CD4-positive, alpha-beta T cell treated with Interleukin-21 for 1 hour (primary cell): ENCODE measurements at regions not wholly inside any gene's neighbourhood (a gene's known extent, or its start where the extent isn't known, plus 50 kb on each side); places are given as distances from the start of the nearest gene placed in this dataset.

Source experiments
- DNase-seq: peaks from one replicate; pipeline ENCODE4 v3.0.0-alpha.2; 2020

DNA sequence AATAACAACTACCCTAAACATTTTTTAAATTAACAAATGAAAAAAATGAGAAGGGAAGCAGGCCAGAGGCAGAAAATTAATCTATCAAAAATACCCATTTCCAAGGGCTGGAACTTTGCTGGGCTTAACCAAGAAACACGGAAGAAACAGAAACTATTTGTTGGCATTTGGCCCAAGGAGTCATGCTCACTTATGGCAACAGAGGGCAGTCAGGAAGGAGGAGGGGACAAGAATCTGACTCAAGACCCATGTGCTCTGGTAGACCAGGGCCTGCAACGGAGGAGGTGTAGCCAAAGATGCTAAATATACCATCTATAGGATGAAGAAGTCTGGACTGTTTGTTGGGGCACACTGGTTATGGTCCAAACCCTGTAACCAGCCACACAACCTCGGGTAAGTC, 496.7 kb downstream of the COG6 start:
- no peak for DNase-seq

DNA sequence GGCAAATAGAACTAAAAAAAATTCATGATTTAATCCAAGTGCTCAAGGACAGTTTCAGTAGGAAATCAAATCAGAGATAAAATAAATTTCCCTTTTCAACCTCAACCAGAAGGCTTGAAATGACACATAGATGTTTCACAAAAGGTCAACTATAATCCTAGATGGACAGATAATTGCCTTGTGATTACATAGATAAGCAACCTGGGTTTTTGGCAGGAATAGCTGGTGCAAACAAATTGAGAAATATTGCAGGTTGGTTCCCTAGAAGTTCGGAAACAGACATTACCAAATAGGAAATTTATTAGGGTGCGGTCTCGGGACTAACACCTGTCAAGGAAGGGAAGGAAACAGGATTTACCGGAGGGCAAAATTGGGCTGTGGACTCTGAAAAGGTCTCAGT, 497.5 kb downstream of the COG6 start:
- no peak for DNase-seq

DNA sequence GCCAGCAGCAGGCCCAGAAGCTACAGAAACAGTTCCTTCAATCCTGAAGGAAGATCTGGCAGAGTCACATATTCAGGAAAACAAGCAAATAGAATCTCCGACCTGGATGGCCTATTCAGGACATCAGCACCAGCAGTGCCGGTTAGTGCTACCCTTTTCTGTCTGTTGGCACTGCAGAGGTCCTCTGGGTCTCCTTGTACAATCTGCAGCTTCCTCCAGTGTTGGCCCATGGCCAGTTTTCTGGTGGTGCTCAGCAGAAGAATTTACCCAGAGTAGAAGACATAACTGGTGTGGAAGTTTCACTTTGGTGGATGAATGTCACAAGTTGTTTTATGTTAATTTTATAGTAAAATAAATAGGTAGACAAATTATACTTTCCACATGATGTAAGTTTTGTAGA, 498.1 kb downstream of the COG6 start:
- no peak for DNase-seq

DNA sequence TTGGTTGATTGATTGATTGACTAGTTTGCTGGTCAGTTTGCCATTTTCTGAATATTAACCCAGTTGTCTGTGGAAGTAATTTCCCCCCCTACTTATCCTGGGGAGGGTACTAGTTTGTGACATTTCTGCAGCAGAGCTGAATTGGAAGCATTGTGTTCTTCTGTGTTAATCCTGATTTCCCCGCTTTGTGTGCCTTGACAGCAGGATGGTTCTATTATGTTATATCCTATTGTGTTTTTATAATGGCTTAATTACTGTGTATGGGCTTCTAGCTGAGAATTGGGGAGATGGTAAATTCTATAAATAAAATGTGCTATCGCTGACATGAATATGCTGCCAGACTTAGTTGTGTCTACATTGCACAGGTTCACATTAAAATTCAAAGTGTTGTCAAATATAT, 499.7 kb downstream of the COG6 start:
- no peak for DNase-seq

- DNase-seq = no peak
Observed at GRCh38 chr13:40158218-40158617, 502.8 kb downstream of the COG6 start.

GRCh38 chr13:40158757-40159156, 503.3 kb downstream of the COG6 start:
- DNase-seq = no peak

DNA sequence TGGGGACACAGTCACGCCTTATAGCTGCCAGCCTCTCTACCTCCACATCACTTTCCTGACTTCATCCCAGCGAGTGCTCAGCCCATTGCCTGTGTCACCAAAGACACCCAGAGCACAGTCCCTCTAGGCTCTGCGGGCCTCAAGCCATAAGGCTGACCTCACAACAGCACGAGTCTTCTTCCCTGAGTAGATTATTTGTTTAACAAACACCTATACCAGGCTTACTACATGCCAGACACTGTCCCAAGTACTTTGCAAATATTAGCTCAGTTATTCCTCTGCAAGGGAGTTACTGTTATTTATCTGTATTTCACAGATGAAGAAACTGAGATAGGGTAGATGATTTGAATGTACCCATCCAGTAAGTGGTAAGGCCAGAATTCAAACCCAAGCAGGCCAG, 504.3 kb downstream of the COG6 start:
- no peak for DNase-seq

GRCh38 chr13:40160618-40161350, 505.3 kb downstream of the COG6 start:
- no peak for DNase-seq

GRCh38 chr13:40161351-40161810, 505.1 kb downstream of the FOXO1 start:
- no peak for DNase-seq

GRCh38 chr13:40161931-40162330, 504.5 kb downstream of the FOXO1 start:
- DNase-seq = no peak

GRCh38 chr13:40163066-40164000, 503.1 kb downstream of the FOXO1 start:
- no peak for DNase-seq

GRCh38 chr13:40164133-40164532, 502.3 kb downstream of the FOXO1 start:
- DNase-seq = no peak

DNA sequence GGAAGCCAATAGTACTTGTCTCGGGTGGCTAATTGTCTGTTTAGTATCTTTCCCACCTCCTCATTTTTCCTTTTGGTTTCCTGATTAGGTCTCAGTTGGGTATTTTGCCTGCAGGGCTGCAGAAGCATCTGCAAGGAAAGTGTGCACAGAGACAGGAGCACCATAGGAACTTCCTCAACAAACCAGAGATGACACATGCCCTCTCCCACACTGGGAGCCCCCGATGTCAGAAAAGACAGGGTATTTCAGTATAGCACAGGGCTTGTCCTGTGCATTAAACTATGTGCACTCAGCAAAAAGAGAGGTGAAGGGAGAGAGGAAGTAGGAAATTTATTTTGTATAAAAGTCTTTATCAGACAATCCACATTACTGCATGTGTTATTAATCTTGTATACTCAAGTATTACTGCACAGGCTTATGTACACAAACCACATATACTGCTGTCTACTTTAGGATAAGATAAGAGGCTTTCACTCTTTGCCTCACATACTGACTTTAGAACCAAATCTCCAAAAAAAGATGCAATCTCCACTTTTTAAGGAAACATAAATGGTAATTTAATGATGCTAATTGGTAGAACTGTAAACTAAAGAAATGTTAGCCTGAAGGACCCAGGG, 501.0 kb downstream of the FOXO1 start:
- no peak for DNase-seq

GRCh38 chr13:40167327-40167726, 499.1 kb downstream of the FOXO1 start:
- no peak for DNase-seq

DNA sequence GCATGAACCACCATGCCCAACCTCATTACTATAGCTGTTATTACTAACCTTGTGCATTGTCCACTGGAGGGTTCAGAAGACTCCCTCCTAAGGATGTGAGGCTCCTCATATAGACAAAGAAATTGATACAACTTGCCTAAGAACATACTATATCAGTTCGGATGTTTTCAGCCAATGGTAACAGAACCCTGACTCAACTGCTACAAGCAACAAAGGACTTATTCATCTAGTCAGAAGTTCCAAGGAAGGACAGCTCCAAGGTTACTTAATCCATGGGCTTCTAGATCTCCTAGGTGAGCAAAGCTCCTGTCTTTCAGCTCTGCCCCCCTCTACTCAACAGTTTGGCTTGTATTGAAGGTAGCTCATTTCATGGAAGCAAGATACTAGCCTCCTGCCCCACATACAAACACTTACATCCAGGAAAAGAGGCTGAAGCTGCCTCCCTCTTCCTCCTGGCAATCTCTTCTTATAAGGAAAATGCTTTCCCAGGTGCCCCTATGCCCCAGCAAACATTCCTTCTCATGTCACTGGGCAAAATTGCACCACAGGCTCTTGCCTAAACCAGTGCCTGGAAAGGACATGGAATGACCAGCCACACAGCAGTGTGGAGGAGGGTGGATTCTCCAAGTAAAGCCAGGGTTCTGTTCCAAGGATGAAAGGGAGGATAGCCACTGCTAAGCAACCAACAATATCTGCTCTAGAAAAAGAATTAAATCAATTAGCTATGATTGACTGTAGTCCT, 497.8 kb downstream of the FOXO1 start:
- DNase-seq = no peak

DNA sequence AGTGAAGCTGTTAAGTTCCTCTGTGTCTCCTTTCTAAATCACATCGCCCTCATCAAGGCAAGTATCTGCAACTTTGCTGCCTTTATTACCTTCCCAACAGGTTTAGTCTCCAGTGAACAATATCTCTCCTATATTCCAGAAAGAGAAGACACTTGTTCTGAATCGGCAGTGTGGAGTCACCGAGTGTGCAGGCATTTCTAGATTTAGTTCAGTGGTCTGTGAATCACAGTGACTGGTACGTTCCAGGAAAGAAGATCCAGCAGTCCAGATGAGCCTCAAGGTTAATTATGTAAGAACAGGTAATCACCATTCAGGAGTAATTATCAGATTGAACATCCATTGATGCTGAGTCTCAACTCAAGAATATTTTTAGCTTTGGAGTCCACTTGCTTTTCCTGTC, 497.0 kb downstream of the FOXO1 start:
- DNase-seq = no peak

DNA sequence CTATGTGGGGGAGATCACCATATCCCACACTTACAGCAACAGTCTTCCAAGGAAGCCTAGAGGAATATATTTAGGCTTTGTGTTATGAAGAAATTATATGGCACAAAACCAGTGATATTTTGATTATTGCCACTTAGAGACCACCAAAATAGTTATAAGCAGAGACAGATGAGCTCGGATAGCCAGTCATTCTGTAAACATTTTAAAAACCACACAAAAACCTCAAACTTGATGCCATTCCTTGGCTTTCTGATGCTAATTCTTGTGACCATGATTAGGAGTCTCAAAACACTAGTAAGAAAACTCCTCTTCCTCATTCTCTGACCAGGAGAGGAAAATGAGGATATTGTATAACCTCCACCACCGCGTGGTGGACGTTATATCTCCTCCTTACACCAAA, 496.4 kb downstream of the FOXO1 start:
- no peak for DNase-seq

- DNase-seq = no peak
Observed at GRCh38 chr13:40170982-40171381, 495.5 kb downstream of the FOXO1 start.

- DNase-seq = no peak
Observed at GRCh38 chr13:40171566-40171965, 494.9 kb downstream of the FOXO1 start.

DNA sequence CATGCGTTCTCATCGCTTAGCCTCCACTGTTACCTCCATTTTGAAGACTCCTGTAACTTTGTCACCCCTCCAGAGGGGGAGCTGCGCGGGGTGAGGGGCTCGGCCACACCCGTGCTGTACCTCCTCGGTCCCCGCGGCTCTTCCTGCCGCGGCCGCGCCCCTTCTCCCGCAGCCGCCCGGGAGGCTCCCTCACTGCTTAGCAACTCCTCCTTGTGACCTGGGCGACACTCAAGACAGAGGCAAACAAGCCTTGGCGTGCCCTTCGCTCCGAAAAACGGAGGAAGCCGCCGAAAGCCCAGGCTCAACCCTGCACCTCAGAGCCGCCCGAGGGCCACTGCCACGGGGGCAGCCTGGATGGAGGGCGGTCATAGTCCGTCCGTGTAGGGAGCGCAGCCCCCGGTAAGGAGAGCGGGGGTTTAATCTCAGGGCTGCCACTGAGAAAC, 494.3 kb downstream of the FOXO1 start:
- DNase-seq = no peak

- no peak for DNase-seq
Observed at GRCh38 chr13:40172878-40173277, 493.6 kb downstream of the FOXO1 start.

GRCh38 chr13:40175639-40176038, 490.8 kb downstream of the FOXO1 start:
- no peak for DNase-seq

GRCh38 chr13:40176242-40176641, 490.2 kb downstream of the FOXO1 start:
- DNase-seq = no peak
